GM21723 (cell line): ENCODE measurements at regions not wholly inside any gene's neighbourhood (a gene's known extent, or its start where the extent isn't known, plus 50 kb on each side); places are given as distances from the start of the nearest gene placed in this dataset.
"Not testable (repeated sequence)": the region's sequence is repeated elsewhere in the genome, so short reads cannot be mapped to it uniquely, and the experiment has no call there.

Source experiments
- ATAC-seq: cut with Tn5 transposase; IDR thresholded peaks from one replicate; pipeline ENCODE4 v1.9.1; 2021; ENCODE audit warnings: mild to moderate bottlenecking, moderate library complexity; ENCODE audit not compliant: unreplicated experiment

DNA sequence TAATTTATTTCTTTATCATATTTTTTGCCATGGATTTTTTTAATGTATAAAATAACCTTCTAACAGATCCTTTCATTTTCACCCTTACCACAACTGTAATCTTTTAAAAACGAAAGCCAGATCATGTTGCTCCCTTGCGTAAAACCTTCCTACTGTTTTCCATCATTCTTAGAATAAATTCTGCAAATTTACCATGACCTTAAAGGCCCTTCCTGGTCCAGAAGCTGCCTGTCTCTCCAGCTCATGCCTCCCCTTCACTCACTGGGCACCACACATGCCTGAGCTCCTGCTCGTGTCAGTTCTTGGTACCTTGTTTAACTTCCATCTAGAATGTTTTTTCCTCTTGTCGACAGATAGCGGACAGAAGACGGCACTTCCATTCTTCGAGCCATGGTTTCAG lies 245.0 kb upstream of the CDH5 start:
- no peak for ATAC-seq

DNA sequence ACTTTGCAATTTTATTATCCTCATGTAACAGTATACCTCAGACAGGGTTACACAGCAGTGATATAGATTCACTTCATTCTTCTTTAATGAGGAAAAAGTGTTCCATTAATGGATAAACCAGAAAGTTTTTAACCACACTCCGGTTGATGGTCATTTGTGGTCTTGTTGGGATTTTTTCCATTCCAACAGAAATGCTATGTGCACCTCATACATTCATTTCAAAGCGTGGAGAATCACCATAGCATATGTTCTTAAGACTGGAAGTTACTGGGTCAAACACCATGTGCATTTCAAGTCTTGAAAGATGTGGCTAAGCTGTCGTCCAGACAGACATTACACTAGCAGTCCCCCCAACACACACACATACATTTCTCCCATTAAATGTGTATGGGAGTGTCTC lies 245.8 kb upstream of the CDH5 start:
- ATAC-seq = no peak

DNA sequence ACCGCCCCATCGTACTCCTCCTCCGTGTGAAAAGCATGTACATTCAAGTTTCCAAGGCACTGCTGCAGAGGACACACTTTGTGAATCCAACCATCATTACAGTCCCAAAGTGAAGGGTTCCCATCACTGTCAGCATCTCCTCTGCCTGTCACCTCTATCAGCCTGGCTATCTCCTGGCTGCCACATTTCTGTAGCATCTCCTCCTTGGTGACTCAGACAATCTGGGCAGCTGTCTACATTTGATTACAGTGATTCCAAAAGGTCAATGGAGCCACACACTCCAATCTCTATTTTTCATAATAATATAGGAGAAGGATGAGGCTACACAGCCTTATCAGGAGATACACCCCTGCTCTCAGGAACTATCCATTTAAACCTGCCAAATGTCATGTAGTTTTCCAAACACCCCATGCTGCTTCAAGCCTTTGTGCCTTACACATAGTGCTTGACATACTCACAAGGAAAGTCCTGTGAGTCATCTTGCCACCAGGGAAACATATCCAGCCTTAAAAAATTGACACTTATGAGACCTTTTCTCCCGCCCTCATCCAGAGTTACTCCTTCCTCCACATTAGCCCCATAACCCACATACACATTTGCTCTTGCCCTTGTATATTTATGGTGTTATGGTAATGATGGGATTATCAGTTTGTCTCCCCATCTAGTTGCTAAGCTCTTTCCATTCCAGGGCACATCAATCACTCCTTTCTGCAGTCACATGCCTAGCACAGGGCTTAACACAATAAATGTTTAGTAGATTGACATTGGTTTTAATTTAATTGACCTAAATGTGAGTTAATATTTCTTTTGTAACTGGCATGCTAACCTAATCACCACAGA lies 250.1 kb upstream of the CDH5 start:
- no peak for ATAC-seq

DNA sequence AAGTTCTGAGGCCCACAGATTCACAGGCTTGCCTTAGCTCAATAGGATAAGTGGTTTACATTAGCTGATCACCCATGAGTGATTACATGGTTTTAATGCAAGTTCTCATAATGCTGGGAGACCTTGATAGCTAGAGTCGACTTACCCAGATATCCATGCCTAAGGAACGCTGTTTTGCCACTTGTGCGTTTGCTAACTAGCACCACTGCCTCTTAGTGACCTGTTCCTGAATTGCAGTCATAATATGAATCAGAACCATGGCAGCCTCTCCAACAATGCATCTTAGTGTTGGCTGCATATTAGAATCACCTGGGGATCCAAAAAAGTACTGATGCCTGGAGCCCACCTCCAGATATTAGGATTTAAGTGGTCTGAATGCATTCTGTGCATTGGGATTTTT lies 251.1 kb upstream of the CDH5 start:
- no peak for ATAC-seq

DNA sequence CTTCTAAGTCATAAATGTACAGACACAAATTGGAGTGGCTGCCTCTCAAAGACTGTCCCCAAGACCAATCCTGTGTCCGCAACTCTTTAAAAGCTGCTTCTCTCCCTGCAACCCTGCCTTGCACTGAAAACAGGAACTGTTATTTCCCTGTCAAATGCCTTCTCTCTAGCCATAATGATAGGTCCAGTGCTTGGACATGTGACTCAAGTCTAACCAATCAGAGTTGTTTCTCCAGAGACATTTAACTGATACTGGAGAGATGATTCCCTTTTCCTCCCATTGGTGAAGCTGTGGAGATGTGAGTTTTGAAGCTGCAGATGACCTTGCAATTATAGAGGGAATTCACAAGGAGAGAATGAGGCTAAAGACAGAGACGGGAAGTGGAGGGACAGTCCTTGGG lies 253.3 kb upstream of the CDH5 start:
- no peak for ATAC-seq

DNA sequence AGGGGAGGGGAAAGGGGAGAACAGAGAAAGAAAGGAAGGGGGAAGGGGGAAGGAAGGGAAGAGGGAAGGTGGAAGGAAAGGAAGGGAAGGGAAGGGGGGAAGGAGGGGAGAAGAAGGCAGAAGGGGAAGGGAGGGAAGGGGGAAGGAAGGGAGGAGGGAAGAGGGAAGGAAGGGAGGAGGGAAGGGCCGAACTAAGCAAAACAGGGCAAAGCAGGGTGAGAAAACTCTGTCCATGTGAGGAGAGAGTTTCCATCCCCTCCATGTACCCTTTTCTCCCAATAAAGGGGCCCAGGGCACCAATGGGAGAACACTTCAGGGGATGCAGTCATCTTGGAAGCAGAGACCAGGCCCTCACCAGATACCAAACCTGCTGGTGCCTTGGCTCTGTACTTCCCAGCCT lies 256.8 kb upstream of the CDH5 start:
- ATAC-seq = no peak

DNA sequence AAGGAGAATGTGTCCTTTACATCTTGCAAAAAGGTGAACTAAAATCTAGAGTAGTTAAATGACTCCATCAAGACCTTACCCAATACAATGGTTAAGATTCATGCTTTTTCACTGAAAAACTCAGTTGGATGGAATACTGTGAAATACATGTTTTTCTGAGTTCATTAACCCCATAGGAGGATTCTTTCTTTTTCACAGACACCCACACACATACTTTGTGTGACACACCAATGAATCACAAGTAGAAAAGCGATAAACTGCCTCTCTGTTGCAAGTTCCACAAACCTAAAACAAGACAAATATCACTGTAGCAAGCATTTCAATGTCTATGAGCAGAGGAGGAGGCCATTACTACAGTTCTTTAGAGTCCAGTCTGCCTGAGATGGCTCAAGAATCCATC lies 258.8 kb upstream of the CDH5 start:
- no peak for ATAC-seq

DNA sequence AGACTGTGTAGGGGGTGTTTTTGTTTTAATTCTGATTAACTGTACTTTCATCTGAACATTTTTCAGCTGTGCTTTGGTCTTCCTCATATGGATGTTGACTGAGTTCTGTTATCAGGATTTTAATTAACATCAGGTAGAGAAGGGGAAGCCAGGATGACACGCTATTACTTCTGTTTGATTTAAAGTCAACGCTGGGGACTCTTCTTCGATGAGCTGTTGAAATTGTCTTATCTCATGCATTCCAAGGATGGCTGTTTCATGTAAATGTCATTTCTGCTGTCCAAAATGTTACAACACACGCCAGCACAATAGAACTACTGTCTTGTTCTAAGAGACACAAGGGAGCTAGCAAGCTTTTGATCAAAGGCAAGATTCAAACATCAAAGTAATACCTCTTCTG lies 263.3 kb upstream of the CDH5 start:
- ATAC-seq = no peak

DNA sequence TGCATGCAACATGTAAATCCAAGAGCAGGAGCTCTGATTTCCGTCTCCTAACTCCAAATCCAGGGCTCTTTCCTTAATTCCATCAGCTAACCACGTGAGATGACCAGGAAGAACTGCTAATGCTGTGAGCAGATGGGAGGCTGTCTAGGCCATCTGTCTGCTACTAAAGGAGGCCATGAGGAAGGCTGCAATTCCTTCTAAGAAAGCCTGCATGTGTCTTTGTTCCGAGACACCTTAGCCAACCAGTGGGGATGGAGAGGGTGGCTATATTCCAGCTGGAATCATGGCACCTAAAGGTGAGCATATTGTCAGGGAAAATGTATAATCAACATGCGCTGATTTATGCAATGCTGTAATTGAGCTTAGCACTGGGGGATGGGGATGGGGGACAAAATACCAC lies 267.2 kb upstream of the CDH5 start:
- ATAC-seq = no peak

DNA sequence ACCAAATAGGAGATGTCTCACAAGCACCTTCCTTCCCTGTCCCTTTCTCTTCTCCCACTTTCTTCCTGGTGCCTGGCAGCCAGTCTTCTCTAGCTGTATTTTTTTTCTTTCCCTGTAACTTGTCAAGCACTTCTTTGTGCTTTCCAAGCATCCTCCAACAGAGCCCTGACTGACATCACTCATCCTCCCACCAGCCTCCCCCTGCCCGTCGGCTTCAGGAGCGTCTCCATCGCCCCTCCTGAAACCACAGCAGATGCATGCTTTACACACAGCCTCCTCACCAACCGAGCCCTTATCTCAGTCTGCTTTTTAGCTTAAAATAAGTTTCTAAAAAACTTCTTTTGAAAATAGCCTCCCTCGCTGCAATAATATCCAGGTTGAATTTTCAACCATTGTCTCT lies 268.7 kb upstream of the CDH5 start:
- ATAC-seq = no peak

DNA sequence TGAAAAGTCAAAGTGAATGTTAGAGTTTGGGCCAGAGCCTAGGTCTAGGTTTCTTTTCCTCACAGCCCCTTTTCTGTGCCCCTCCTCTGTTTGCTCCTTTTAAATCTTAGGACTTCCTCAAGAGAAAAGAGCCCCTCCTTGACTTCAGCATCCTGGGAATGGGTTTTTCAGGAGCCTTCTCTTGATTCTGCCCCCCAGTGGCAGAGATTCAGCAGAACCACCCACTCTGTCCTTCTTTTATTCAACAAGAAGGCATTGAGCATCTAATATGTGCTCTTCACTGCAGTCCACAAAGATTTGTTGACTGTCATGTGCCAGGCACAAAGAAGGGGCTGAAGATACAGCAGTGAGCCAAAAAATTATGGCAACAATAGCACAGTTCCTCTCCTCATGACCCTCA lies 270.8 kb upstream of the CDH5 start:
- no peak for ATAC-seq

DNA sequence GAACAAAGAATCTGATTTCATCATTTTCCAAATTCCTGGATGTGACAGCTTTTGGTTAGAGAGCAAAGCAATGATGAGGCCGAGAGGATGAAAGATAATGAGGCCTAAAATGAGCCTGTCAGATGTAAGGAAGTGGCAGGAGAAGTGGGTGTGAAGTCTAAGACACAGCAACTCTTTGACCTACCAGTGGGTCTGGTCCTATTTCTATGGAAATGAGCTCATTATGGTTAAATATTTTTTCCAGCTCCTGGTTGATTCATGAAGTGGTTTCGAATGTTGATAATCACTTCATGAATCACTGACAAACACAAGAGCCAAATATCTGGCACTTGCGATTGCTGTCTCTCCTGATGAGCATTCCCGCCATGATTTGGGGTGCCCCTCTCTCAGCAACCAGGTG lies 273.3 kb upstream of the CDH5 start:
- ATAC-seq = no peak

DNA sequence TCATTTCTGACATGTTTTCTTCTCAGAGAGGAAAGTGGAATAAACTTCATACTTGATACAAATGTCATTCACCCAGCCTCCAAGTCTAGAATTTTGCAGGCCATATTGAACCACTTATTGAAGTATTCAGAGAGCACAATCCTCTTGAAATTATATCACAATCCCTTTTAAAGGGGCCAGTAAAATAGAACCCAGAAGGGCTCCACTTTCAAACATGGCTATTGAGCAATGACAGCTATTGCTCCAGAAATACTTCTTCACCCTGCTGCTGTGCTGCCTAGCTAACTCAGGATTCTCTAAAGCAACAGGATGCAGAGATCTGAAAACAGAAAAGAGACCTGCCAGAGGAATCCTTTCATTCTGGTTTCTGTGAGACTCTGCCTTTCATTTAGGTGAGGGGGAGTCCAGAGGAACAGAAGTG lies 275.0 kb upstream of the CDH5 start:
- no peak for ATAC-seq

DNA sequence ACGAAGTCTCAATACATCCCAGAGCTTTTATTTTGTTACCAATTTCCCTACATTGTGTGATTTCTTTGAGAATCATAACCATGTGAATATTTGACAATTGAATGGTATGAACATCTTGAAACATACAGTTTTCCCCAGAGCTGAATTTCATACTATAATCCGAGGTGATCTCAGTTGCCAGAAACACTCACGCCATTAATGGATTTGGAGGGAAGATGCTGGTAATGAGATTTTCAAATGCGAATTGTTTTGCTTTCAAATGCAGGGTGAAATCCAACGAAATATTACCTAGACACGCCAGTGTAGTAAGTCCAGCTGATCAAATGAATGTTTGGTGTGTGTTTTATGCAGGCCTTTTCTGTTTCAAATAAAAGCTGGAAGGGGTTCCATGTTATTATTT lies 277.8 kb upstream of the CDH5 start:
- no peak for ATAC-seq

DNA sequence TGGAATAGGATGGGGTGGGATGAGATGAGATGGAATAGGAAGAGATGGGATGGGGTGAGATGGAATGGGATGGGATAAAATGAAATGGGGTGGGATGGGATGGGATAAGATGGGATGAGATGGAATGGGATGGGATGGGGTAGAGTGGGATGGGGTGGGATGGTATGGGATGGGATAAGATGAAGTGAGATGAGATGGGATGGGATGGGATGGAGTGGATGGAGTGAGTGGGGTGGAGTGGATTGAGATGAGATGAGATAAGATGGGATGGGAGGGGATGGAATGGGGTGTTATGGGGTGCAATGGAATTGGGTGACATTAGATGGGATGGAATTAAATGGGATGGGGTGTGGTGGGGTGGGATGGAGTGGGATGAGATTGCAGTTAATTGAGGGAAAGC lies 279.2 kb upstream of the CDH5 start:
- ATAC-seq = no peak

DNA sequence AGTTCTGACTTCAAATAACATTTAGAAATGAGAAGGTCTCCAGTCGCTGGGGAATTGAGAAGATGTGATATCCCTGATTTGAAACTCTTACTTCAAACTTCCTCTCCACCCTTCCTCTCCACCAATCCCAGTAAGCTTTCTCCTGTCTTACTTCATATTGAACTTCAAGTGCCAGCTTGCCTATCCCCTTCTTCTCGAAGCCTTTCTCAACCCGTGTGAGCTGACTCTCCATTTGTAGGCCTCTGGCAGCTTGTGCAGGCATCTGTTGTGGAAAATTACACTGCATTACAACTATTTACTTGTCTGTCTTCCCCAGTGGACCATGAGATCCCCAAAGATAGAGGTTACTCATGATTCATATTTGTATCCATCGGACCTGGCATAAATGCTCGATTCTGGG lies 280.8 kb upstream of the CDH5 start:
- ATAC-seq = no peak

DNA sequence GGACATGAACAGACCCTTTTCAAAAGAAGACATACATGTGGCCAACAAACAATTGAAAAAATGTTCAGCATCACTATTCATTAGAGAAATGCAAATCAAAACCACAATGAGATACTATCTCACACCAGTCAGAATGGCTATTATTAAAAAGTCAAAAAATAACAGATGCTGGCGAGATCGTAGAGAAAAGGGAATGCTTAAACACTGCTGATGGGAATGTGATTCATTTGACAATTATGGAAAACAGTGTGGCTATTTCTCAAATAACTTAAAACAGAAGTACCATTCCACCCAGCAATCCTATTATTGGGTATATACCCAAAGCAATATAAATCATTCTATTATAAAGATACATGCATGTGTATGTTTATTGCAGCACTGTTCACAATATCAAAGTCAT lies 281.8 kb upstream of the CDH5 start:
- not testable (repeated sequence) for ATAC-seq

DNA sequence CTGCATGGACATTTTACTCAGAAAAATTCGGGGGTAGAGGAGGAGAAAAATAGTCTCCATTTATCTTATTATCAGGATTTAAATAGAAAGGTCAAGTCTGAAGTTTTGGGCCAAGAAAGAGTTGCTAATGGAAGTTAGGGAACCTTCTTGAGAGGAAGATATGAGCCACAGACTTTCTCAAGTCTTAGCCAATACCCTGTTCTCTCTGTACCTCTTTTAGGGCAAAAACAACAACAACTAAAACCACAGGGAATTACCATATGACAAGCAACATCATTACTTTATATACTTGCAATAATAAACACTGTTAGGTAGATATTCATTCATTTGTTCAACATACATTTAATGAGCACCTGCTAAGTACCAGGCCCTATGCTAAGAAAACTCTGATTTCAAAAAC lies 282.2 kb upstream of the CDH5 start:
- ATAC-seq = no peak

DNA sequence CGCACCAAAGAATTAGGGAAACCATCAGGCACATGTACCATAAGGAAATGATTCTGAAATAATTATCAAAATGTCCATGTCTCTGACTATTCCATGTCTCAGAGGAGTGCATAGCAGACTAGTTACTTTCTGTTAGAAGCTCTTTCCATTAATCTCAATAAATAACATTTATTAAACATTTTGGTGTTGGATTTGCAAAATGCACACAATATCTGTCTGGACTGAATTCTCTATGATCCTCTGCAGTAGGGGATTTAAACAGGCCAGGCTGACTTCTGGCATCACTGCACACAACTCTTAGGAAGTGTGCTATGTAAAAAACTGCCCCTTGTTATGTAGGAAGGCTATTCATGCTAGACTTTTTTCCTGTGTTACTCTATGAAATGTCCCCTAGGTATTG lies 283.3 kb upstream of the CDH5 start:
- no peak for ATAC-seq

DNA sequence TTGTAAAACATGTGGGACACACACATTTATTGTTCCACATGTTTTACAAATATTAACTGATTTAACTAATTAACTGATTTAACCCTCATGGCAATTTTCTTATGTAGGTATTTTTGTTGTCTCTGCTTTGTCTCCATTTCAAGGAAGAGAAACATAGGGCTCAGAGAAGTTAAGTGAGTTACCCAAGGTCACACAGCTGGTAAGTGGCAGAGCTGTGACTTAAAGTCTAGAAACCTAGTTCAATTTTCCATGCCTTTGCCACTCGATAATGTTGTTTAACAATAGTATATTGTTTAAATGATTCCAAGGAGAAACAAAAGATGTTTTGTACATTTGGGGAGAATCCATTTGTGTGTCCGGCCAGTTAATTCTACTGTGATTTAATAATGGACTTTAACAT lies 284.1 kb upstream of the CDH5 start:
- ATAC-seq = no peak

DNA sequence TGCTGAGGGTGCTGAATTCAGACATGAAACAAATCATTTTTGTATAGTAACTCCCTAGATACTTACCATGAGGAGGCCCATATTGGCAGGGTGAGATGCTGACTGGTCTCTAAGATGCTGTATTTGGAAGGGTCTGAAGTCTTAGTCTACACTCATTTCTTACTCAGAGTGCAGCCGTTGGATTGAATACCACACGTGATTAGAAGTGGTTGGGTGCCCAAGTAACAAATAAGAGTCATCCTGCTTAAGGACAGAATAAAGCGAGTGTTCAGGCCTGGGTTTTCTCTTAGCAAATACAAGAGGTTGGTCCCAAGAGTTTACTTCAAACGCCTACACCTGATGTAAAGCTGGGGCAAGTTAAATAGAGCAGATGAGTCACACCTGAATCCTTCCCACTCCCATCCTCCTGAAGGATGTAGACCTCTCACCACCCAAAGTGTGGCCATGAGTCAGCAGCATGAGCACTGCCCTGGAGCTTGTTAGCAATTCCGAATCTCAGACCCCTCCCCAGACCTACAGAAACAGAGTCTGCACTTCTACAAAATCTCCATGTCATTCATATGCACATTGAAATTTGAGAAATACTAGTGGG lies 284.6 kb upstream of the CDH5 start:
- no peak for ATAC-seq

DNA sequence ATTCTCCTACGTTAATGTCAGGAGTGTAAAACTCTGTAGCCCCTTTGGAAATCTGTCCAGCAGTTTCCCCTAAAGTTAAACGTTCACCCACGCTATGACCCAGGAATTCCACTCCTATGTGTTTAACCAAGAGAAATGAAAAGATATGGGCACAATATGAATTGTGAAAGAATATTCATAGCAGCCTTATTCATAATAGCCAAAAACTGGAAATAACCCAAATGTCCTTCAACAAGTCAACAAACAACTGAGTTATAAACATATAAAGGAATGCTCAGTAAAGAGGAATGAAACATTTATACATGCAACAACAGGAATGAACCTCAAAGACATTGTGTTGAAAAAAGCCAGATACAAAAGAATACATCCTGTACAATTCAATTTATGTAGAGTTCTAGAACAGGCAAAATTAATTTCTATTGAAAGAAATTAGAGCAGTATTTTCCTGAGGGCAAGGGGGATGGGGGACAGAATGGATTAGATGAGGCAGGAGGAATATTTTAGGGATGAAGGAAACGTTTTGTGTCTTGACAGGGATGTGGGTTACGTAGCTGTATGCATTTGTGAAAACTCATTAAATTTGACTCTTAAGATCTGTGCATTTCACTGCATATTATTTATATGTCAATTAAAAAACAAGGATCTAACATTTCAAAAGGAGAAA lies 286.7 kb upstream of the CDH5 start:
- ATAC-seq = no peak
